ENCODE measurements at regions not wholly inside any gene's neighbourhood (a gene's known extent, or its start where the extent isn't known, plus 50 kb on each side); places are given as distances from the start of the nearest gene placed in this dataset.

GRCh38 chr5:97907646-97908400 is 724.8 kb upstream of the RIOK2 start:
- Histone ChIP-seq H3K4me3 (ENCODE audit: insufficient read depth, low read depth, low read length) (no peak overlapping the region), H3K27me3 (ENCODE audit: control insufficient read depth, insufficient read depth, low read length) (no peaks in the 10 kb centered on the region), H3K36me3 (replicated peaks; ENCODE audit: control insufficient read depth, insufficient read depth, low read length) (no peaks in the 10 kb centered on the region)
- no peak for DNase-seq

GRCh38 chr5:97909541-97909940 is 726.5 kb upstream of the RIOK2 start:
- no peak for DNase-seq
- H3K36me3 ChIP-seq (replicated peaks; ENCODE audit: control insufficient read depth, insufficient read depth, low read length): no peaks in the 10 kb centered on the region
- no peak overlapping the region for H3K4me3 ChIP-seq (ENCODE audit: insufficient read depth, low read depth, low read length)
- no peaks in the 10 kb centered on the region for H3K27me3 ChIP-seq (ENCODE audit: control insufficient read depth, insufficient read depth, low read length)

- Histone ChIP-seq H3K27me3 (ENCODE audit: control insufficient read depth, insufficient read depth, low read length) (no peaks in the 10 kb centered on the region), H3K36me3 (replicated peaks; ENCODE audit: control insufficient read depth, insufficient read depth, low read length) (no peaks in the 10 kb centered on the region), H3K4me3 (ENCODE audit: insufficient read depth, low read depth, low read length) (no peak overlapping the region)
- DNase-seq: no peak
Measured at GRCh38 chr5:97914483-97914882, 731.4 kb upstream of the RIOK2 start.

- DNase-seq: no peak
- H3K4me3 ChIP-seq (ENCODE audit: insufficient read depth, low read depth, low read length): no peak overlapping the region
- no peaks in the 10 kb centered on the region for H3K36me3 ChIP-seq (replicated peaks; ENCODE audit: control insufficient read depth, insufficient read depth, low read length)
- H3K27me3 ChIP-seq (ENCODE audit: control insufficient read depth, insufficient read depth, low read length): no peaks in the 10 kb centered on the region
Measured at GRCh38 chr5:97915106-97915505, 732.1 kb upstream of the RIOK2 start.

- Histone ChIP-seq H3K4me3 (ENCODE audit: insufficient read depth, low read depth, low read length) (no peak overlapping the region), H3K27me3 (ENCODE audit: control insufficient read depth, insufficient read depth, low read length) (no peaks in the 10 kb centered on the region), H3K36me3 (replicated peaks; ENCODE audit: control insufficient read depth, insufficient read depth, low read length) (no peaks in the 10 kb centered on the region)
- no peak for DNase-seq
Measured at GRCh38 chr5:97918057-97918456, 735.0 kb upstream of the RIOK2 start.

- Histone ChIP-seq H3K4me3 (ENCODE audit: insufficient read depth, low read depth, low read length) (no peak overlapping the region), H3K36me3 (replicated peaks; ENCODE audit: control insufficient read depth, insufficient read depth, low read length) (no peaks in the 10 kb centered on the region), H3K27me3 (ENCODE audit: control insufficient read depth, insufficient read depth, low read length) (no peaks in the 10 kb centered on the region)
- no peak for DNase-seq
Measured at GRCh38 chr5:97918620-97919019, 735.6 kb upstream of the RIOK2 start.

- Histone ChIP-seq H3K36me3 (replicated peaks; ENCODE audit: control insufficient read depth, insufficient read depth, low read length) (no peaks in the 10 kb centered on the region), H3K27me3 (ENCODE audit: control insufficient read depth, insufficient read depth, low read length) (no peaks in the 10 kb centered on the region), H3K4me3 (ENCODE audit: insufficient read depth, low read depth, low read length) (no peak overlapping the region)
- no peak for DNase-seq
Measured at GRCh38 chr5:97919719-97920118, 736.7 kb upstream of the RIOK2 start.

GRCh38 chr5:97922776-97923175 is 739.7 kb upstream of the RIOK2 start:
- H3K4me3 ChIP-seq (ENCODE audit: insufficient read depth, low read depth, low read length): no peak overlapping the region
- H3K27me3 ChIP-seq (ENCODE audit: control insufficient read depth, insufficient read depth, low read length): no peaks in the 10 kb centered on the region
- no peaks in the 10 kb centered on the region for H3K36me3 ChIP-seq (replicated peaks; ENCODE audit: control insufficient read depth, insufficient read depth, low read length)
- DNase-seq: no peak

GRCh38 chr5:97923496-97923895 is 740.4 kb upstream of the RIOK2 start:
- H3K4me3 ChIP-seq (ENCODE audit: insufficient read depth, low read depth, low read length): no peak overlapping the region
- no peaks in the 10 kb centered on the region for H3K36me3 ChIP-seq (replicated peaks; ENCODE audit: control insufficient read depth, insufficient read depth, low read length)
- no peak for DNase-seq
- no peaks in the 10 kb centered on the region for H3K27me3 ChIP-seq (ENCODE audit: control insufficient read depth, insufficient read depth, low read length)

GRCh38 chr5:97923997-97924396 is 741.0 kb upstream of the RIOK2 start:
- Histone ChIP-seq H3K27me3 (ENCODE audit: control insufficient read depth, insufficient read depth, low read length) (no peaks in the 10 kb centered on the region), H3K36me3 (replicated peaks; ENCODE audit: control insufficient read depth, insufficient read depth, low read length) (no peaks in the 10 kb centered on the region), H3K4me3 (ENCODE audit: insufficient read depth, low read depth, low read length) (no peak overlapping the region)
- DNase-seq: no peak

- H3K4me3 ChIP-seq (ENCODE audit: insufficient read depth, low read depth, low read length): no peak overlapping the region
- no peaks in the 10 kb centered on the region for H3K36me3 ChIP-seq (replicated peaks; ENCODE audit: control insufficient read depth, insufficient read depth, low read length)
- no peak for DNase-seq
- H3K27me3 ChIP-seq (ENCODE audit: control insufficient read depth, insufficient read depth, low read length): no peaks in the 10 kb centered on the region
Measured at GRCh38 chr5:97929383-97929782, 746.3 kb upstream of the RIOK2 start.

- Histone ChIP-seq H3K27me3 (ENCODE audit: control insufficient read depth, insufficient read depth, low read length) (no peaks in the 10 kb centered on the region), H3K36me3 (replicated peaks; ENCODE audit: control insufficient read depth, insufficient read depth, low read length) (no peaks in the 10 kb centered on the region), H3K4me3 (ENCODE audit: insufficient read depth, low read depth, low read length) (no peak overlapping the region)
- DNase-seq: no peak
Measured at GRCh38 chr5:97931829-97932228, 748.8 kb upstream of the RIOK2 start.

GRCh38 chr5:97936231-97936630 is 753.2 kb upstream of the RIOK2 start:
- no peaks in the 10 kb centered on the region for H3K27me3 ChIP-seq (ENCODE audit: control insufficient read depth, insufficient read depth, low read length)
- H3K36me3 ChIP-seq (replicated peaks; ENCODE audit: control insufficient read depth, insufficient read depth, low read length): no peaks in the 10 kb centered on the region
- no peak overlapping the region for H3K4me3 ChIP-seq (ENCODE audit: insufficient read depth, low read depth, low read length)
- no peak for DNase-seq

- Histone ChIP-seq H3K36me3 (replicated peaks; ENCODE audit: control insufficient read depth, insufficient read depth, low read length) (no peaks in the 10 kb centered on the region), H3K4me3 (ENCODE audit: insufficient read depth, low read depth, low read length) (no peak overlapping the region), H3K27me3 (ENCODE audit: control insufficient read depth, insufficient read depth, low read length) (no peaks in the 10 kb centered on the region)
- no peak for DNase-seq
Measured at GRCh38 chr5:97937846-97938245, 754.8 kb upstream of the RIOK2 start.

- Histone ChIP-seq H3K27me3 (ENCODE audit: control insufficient read depth, insufficient read depth, low read length) (no peaks in the 10 kb centered on the region), H3K4me3 (ENCODE audit: insufficient read depth, low read depth, low read length) (no peak overlapping the region), H3K36me3 (replicated peaks; ENCODE audit: control insufficient read depth, insufficient read depth, low read length) (no peaks in the 10 kb centered on the region)
- DNase-seq: no peak
Measured at GRCh38 chr5:97943036-97943435, 760.0 kb upstream of the RIOK2 start.

- Histone ChIP-seq H3K27me3 (ENCODE audit: control insufficient read depth, insufficient read depth, low read length) (no peaks in the 10 kb centered on the region), H3K4me3 (ENCODE audit: insufficient read depth, low read depth, low read length) (no peak overlapping the region), H3K36me3 (replicated peaks; ENCODE audit: control insufficient read depth, insufficient read depth, low read length) (no peaks in the 10 kb centered on the region)
- DNase-seq: no peak
Measured at GRCh38 chr5:97951139-97951538, 768.1 kb upstream of the RIOK2 start.

All from H7 (cell line).